ENCODE measurements at regions not wholly inside any gene's neighbourhood (a gene's known extent, or its start where the extent isn't known, plus 50 kb on each side); places are given as distances from the start of the nearest gene placed in this dataset.

- POLR2A ChIA-PET: interaction anchor here (1.0 kb wide), 1 partner anchor 12 kb away, joined by 3 read pairs; no protein-coding TSS in a partner anchor
- CTCF ChIA-PET (ENCODE audit: low intra/inter-chr PET ratio, low total read pairs): no interaction called here
- TF ChIP-seq SRSF1 (optimal IDR thresholded peaks at IDR 0.05; ENCODE audit: low read depth, low read length): no peak
- TF ChIP-seq ZNF44 (CRISPR knock-in tag; IDR thresholded peaks at IDR 0.05): no peak
- no peak for TF ChIP-seq ZMAT5 (CRISPR knock-in tag; IDR thresholded peaks at IDR 0.05; ENCODE audit: borderline replicate concordance, low read depth)
- no peak for TF ChIP-seq ZNF251 (CRISPR knock-in tag; IDR thresholded peaks at IDR 0.05)
- no peak for TF ChIP-seq ZNF598 (CRISPR knock-in tag; IDR thresholded peaks at IDR 0.05; ENCODE audit: borderline replicate concordance)
- TF ChIP-seq ZBTB7B (CRISPR knock-in tag; IDR thresholded peaks at IDR 0.05): no peak
- no peak for TF ChIP-seq POGZ (CRISPR knock-in tag; IDR thresholded peaks at IDR 0.05)
- no peak for TF ChIP-seq REXO4 (CRISPR knock-in tag; IDR thresholded peaks at IDR 0.05; ENCODE audit: borderline replicate concordance)
- no peak overlapping the region for H3K9ac ChIP-seq (ENCODE audit: insufficient read depth, low read depth, low read length)
- DNase-seq (ENCODE audit: low spot score) (no peak), ATAC-seq (no peak), FAIRE-seq (no peak)
- no TSS peak for BruUV-seq (replicated peaks)
- H3K36me3 ChIP-seq (replicated peaks in 1 of 2; ENCODE audit: control insufficient read depth in 1 of 2, insufficient read depth in 2 of 2, low read length in 2 of 2): no peaks in the 10 kb centered on the region
- 94% methylated on average over 1 of the region's 1 CpG for WGBS (ENCODE audit: low lambda C conversion rate)
- H3K79me2 ChIP-seq (ENCODE audit: insufficient read depth, low read length): no peaks in the 10 kb centered on the region
- H3K4me3 ChIP-seq (replicated peaks in 1 of 3; ENCODE audit: insufficient read depth in 1 of 3, low read depth in 2 of 3, low read length in 3 of 3): no peak overlapping the region
- no peaks in the 10 kb centered on the region for H4K20me1 ChIP-seq (ENCODE audit: insufficient read depth, low read length)
- H3K4me1 ChIP-seq (ENCODE audit: insufficient read depth, low read length): peaks cover 26% of the 10 kb centered on the region
- in situ Hi-C loops (cut with HindIII; ENCODE audit: extremely low pct_ligation_motif_present, low pct_unique_long_range_greater_than_20kb) (no loop called here), intact Hi-C loops (cut with micrococcal nuclease; ENCODE audit: unreplicated experiment) (no loop called here)
- H2AFZ ChIP-seq (ENCODE audit: low read length): no peak overlapping the region
- H3K9me3 ChIP-seq (ENCODE audit: low read length): no peaks in the 10 kb centered on the region
- H3K4me2 ChIP-seq (ENCODE audit: low read depth, low read length): no peak overlapping the region
- no peak overlapping the region for H3K27ac ChIP-seq (ENCODE audit: extremely low read length, insufficient read depth, low read length)
- no peaks in the 10 kb centered on the region for H3K27me3 ChIP-seq (ENCODE audit: control insufficient read depth in 1 of 2, insufficient read depth in 2 of 2, low read length in 2 of 2)
Observed at GRCh38 chr6:138605958-138606357, 106.7 kb upstream of the NHSL1 start.
